OCI-LY1 (cell line): ENCODE measurements at regions not wholly inside any gene's neighbourhood (a gene's known extent, or its start where the extent isn't known, plus 50 kb on each side); places are given as distances from the start of the nearest gene placed in this dataset.

Source experiments
- EZH2 ChIP-seq: fragments of 200-600 bp; sonication (generic), shearing (Covaris generic); IDR thresholded peaks from 2 replicates; pipeline ENCODE4 v1.8.0; 2017; ENCODE audit warnings: borderline replicate concordance, mixed run types, mild to moderate bottlenecking, antibody characterized with exemption, low read length, moderate library complexity, mixed read lengths
- TF ChIP-seq, protein P1 (sequence below): fragments of 200-600 bp; sonication (generic), shearing (Covaris generic); IDR thresholded peaks from 2 replicates; pipeline ENCODE4 v1.5.1; 2017; ENCODE audit warnings: mild to moderate bottlenecking, antibody characterized with exemption, low read length, moderate library complexity, mixed read lengths

DNA sequence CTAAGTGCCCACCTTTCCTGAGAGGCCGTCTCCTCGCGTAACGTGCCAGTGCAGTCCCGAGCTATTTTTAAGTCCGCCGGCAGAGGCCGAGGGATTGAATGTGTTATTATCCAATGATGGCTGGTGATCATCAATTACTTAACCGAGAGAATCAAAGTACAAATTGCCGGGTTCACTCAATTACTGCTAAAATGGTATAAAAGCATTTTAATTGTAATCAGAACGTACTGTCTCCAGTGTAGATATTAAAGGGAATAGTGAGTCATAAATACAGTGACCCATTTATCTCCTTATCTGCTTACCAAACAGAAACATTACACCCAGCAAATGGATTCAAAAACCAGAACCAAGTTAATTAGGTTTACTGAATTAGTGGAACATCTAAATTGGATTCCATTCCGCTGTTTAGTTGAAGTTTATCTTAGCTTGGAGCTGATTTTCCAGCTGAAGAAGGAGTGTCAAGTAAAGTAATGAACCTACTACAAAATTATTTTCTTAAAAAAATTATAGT lies 334.9 kb downstream of the BRD1 start:
- TF ChIP-seq, protein P1, sequence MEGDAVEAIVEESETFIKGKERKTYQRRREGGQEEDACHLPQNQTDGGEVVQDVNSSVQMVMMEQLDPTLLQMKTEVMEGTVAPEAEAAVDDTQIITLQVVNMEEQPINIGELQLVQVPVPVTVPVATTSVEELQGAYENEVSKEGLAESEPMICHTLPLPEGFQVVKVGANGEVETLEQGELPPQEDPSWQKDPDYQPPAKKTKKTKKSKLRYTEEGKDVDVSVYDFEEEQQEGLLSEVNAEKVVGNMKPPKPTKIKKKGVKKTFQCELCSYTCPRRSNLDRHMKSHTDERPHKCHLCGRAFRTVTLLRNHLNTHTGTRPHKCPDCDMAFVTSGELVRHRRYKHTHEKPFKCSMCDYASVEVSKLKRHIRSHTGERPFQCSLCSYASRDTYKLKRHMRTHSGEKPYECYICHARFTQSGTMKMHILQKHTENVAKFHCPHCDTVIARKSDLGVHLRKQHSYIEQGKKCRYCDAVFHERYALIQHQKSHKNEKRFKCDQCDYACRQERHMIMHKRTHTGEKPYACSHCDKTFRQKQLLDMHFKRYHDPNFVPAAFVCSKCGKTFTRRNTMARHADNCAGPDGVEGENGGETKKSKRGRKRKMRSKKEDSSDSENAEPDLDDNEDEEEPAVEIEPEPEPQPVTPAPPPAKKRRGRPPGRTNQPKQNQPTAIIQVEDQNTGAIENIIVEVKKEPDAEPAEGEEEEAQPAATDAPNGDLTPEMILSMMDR: no peak
- TF ChIP-seq EZH2: no peak
